Caco-2 (cell line): ENCODE measurements at regions not wholly inside any gene's neighbourhood (a gene's known extent, or its start where the extent isn't known, plus 50 kb on each side); places are given as distances from the start of the nearest gene placed in this dataset.

Experiments used
- BruUV-seq: library from RNA; stranded (reverse); fragments of 400-500 nt; replicated peaks from 2 replicates; lab custom pipeline; 2021; lab: Mats Ljungman, UMichigan
- CTCF ChIA-PET: fragments of 300-600 bp; sonication (Branson Sonifier 250); formaldehyde crosslinking; loops from one replicate; lab custom pipeline; 2022; ENCODE audit warnings: antibody characterized with exemption; lab: Charles Lee
- POLR2A ChIA-PET: fragments of 300-600 bp; sonication (Branson Sonifier 250); formaldehyde crosslinking; loops from one replicate; lab custom pipeline; 2022; ENCODE audit warnings: antibody characterized with exemption; lab: Charles Lee
- DNase-seq, 2 experiments: peaks; one replicate each; pipeline versions ENCODE4 v3.0.0 to v3.0.0-alpha.2; 2020 to 2022
- H3K27me3 ChIP-seq: replicated peaks from 2 replicates; pipeline ENCODE4 v1.6.0; 2011; ENCODE audit warnings: low read length; ENCODE audit not compliant: control insufficient read depth, insufficient read depth
- H3K36me3 ChIP-seq: 2 replicates; pipeline ENCODE4 v1.5.1; 2011; ENCODE audit warnings: low read length; ENCODE audit not compliant: control insufficient read depth, insufficient read depth
- H3K4me1 ChIP-seq: fragments of 250-450 bp; sonication (Bioruptor Pico); 2 replicates; pipeline ENCODE4 v1.5.1; 2020; ENCODE audit warnings: mild to moderate bottlenecking
- H3K4me3 ChIP-seq: 2 replicates; pipeline ENCODE4 v1.5.1; 2011; ENCODE audit warnings: low read depth, mild to moderate bottlenecking, control low read depth, low read length
- H3K9me3 ChIP-seq: fragments of 250-450 bp; sonication (Bioruptor Pico); 2 replicates; pipeline ENCODE4 v1.5.1; 2020; ENCODE audit warnings: mild to moderate bottlenecking, moderate library complexity
- H3K27ac Mint-ChIP-seq: one replicate; pipeline ENCODE4 v1.8.0; 2022; ENCODE audit warnings: mixed read lengths; ENCODE audit not compliant: unreplicated experiment
- H3K27me3 Mint-ChIP-seq: one replicate; pipeline ENCODE4 v1.8.0; 2022; ENCODE audit warnings: mixed read lengths; ENCODE audit not compliant: insufficient read depth, unreplicated experiment
- H3K36me3 Mint-ChIP-seq: one replicate; pipeline ENCODE4 v1.8.0; 2022; ENCODE audit warnings: mild to moderate bottlenecking, mixed read lengths; ENCODE audit not compliant: insufficient read depth, unreplicated experiment
- H3K4me1 Mint-ChIP-seq: one replicate; pipeline ENCODE4 v1.8.0; 2022; ENCODE audit warnings: low read depth, mixed read lengths; ENCODE audit not compliant: unreplicated experiment
- H3K4me3 Mint-ChIP-seq: one replicate; pipeline ENCODE4 v1.8.0; 2022; ENCODE audit warnings: mild to moderate bottlenecking, moderate library complexity, mixed read lengths; ENCODE audit not compliant: unreplicated experiment
- H3K9me3 Mint-ChIP-seq: one replicate; pipeline ENCODE4 v1.8.0; 2022; ENCODE audit warnings: mixed read lengths; ENCODE audit not compliant: unreplicated experiment
- CTCF ChIP-seq, 2 experiments: fragments of 200-600 bp in 1 of 2; IDR thresholded peaks; 1 replicate in 1 of 2; 2 replicates in 1 of 2; pipeline versions ENCODE4 v1.5.1 to v1.8.0; 2011 to 2022; ENCODE audit warnings: antibody characterized with exemption in 1 of 2, control low read depth in 1 of 2, inconsistent platforms in 1 of 2, low read depth in 1 of 2, low read length in 1 of 2, mild to moderate bottlenecking in 1 of 2, moderate library complexity in 1 of 2; ENCODE audit not compliant: insufficient read depth in 1 of 2, severe bottlenecking in 1 of 2, unreplicated experiment in 1 of 2
- intact Hi-C: fragments of 100-400 bp; cut with micrococcal nuclease; formaldehyde crosslinking; loops from one replicate; pipeline ENCODE4 v1.10.0; 2022; ENCODE audit not compliant: unreplicated experiment

- TF ChIP-seq CTCF (IDR thresholded peaks at IDR 0.05; ENCODE audit: insufficient read depth in 1 of 2, low read depth in 1 of 2, low read length in 1 of 2, severe bottlenecking in 1 of 2, unreplicated experiment in 1 of 2): no peak
- Histone ChIP-seq H3K4me3 (no peak overlapping the region), H3K36me3 (no peaks in the 10 kb centered on the region), H3K9me3 (peaks cover 12% of the 10 kb centered on the region; the same call in 1 of the 2 replicates), H3K4me1 (no peaks in the 10 kb centered on the region), H3K27me3 (no peaks in the 10 kb centered on the region)
- no peak overlapping the region for H3K4me3 Mint-ChIP-seq
- DNase-seq: no peak
- H3K27ac Mint-ChIP-seq: no peak overlapping the region
- intact Hi-C loops: no loop called here
- no TSS peak for BruUV-seq
- ChIA-PET POLR2A (no interaction called here), CTCF (no interaction called here)
- no peaks in the 10 kb centered on the region for H3K4me1 Mint-ChIP-seq
- no peaks in the 10 kb centered on the region for H3K36me3 Mint-ChIP-seq
- H3K27me3 Mint-ChIP-seq: peaks cover 3% of the 10 kb centered on the region
- H3K9me3 Mint-ChIP-seq: no peaks in the 10 kb centered on the region
Observed at GRCh38 chr11:111063726-111064517, 181.6 kb upstream of the POU2AF2 start.

- no peak for TF ChIP-seq CTCF (IDR thresholded peaks at IDR 0.05; ENCODE audit: insufficient read depth in 1 of 2, low read depth in 1 of 2, low read length in 1 of 2, severe bottlenecking in 1 of 2, unreplicated experiment in 1 of 2)
- no TSS peak for BruUV-seq
- intact Hi-C loops: no loop called here
- Histone ChIP-seq H3K4me3 (no peak overlapping the region), H3K27me3 (no peaks in the 10 kb centered on the region), H3K9me3 (peaks cover 2% of the 10 kb centered on the region; the same call in 1 of the 2 replicates), H3K36me3 (no peaks in the 10 kb centered on the region), H3K4me1 (no peaks in the 10 kb centered on the region)
- ChIA-PET CTCF (no interaction called here), POLR2A (no interaction called here)
- H3K4me1 Mint-ChIP-seq: no peaks in the 10 kb centered on the region
- H3K27ac Mint-ChIP-seq: no peak overlapping the region
- H3K36me3 Mint-ChIP-seq: no peaks in the 10 kb centered on the region
- peaks cover 3% of the 10 kb centered on the region for H3K27me3 Mint-ChIP-seq
- no peak for DNase-seq
- H3K4me3 Mint-ChIP-seq: no peak overlapping the region
- no peaks in the 10 kb centered on the region for H3K9me3 Mint-ChIP-seq
Observed at GRCh38 chr11:111062420-111062819, 183.1 kb upstream of the POU2AF2 start.

- no peaks in the 10 kb centered on the region for H3K4me1 ChIP-seq
- Mint-ChIP-seq H3K4me1 (no peaks in the 10 kb centered on the region), H3K36me3 (no peaks in the 10 kb centered on the region), H3K27ac (no peak overlapping the region), H3K9me3 (no peaks in the 10 kb centered on the region), H3K4me3 (no peak overlapping the region), H3K27me3 (peaks cover 3% of the 10 kb centered on the region)
- CTCF ChIA-PET: no interaction called here
- H3K9me3 ChIP-seq: peaks cover 10% of the 10 kb centered on the region
- no TSS peak for BruUV-seq
- intact Hi-C loops: no loop called here
- no peak overlapping the region for H3K4me3 ChIP-seq
- DNase-seq: no peak
- TF ChIP-seq CTCF (IDR thresholded peaks at IDR 0.05; ENCODE audit: insufficient read depth in 1 of 2, low read depth in 1 of 2, low read length in 1 of 2, severe bottlenecking in 1 of 2, unreplicated experiment in 1 of 2): no peak
- H3K36me3 ChIP-seq: no peaks in the 10 kb centered on the region
- no peaks in the 10 kb centered on the region for H3K27me3 ChIP-seq
- POLR2A ChIA-PET: no interaction called here
Observed at GRCh38 chr11:111059726-111060125, 185.8 kb upstream of the POU2AF2 start.
